OCI-LY7 (cell line): ENCODE measurements at regions not wholly inside any gene's neighbourhood (a gene's known extent, or its start where the extent isn't known, plus 50 kb on each side); places are given as distances from the start of the nearest gene placed in this dataset.

ENCODE experiments used
- BruUV-seq: library from RNA; stranded (reverse); fragments of 400-500 nt; replicated peaks from 2 replicates; lab custom pipeline; 2021; lab: Mats Ljungman, UMichigan
- CTCF ChIA-PET: fragments of 300-600 bp; sonication (Branson Sonifier 250); formaldehyde crosslinking; loops from one replicate; lab custom pipeline; 2022; ENCODE audit warnings: antibody characterized with exemption; ENCODE audit not compliant: unreplicated experiment; lab: Charles Lee
- POLR2A ChIA-PET: fragments of 300-600 bp; sonication (Branson Sonifier 250); formaldehyde crosslinking; loops from one replicate; lab custom pipeline; 2022; ENCODE audit warnings: antibody characterized with exemption; lab: Charles Lee
- DNase-seq: peaks from one replicate; pipeline ENCODE4 v3.0.0-alpha.2; 2015; ENCODE audit warnings: low spot score
- H2AFZ ChIP-seq: fragments of 200-600 bp; sonication (generic), shearing (Covaris generic); 2 replicates; pipeline ENCODE4 v1.6.1; 2014; ENCODE audit warnings: mild to moderate bottlenecking, antibody characterized with exemption, low read length, moderate library complexity
- H3K27ac ChIP-seq: fragments of 200-600 bp; sonication (generic); 2 replicates; pipeline ENCODE4 v1.5.1; 2014; ENCODE audit warnings: mixed run types, low read depth, mild to moderate bottlenecking, moderate library complexity, low read length, inconsistent platforms; ENCODE audit not compliant: poor library complexity, severe bottlenecking
- H3K36me3 ChIP-seq: fragments of 200-600 bp; sonication (generic); 2 replicates; pipeline ENCODE4 v1.6.1; 2014; ENCODE audit warnings: mild to moderate bottlenecking, antibody characterized with exemption, low read length, moderate library complexity, mixed read lengths; ENCODE audit not compliant: insufficient read depth
- H3K4me1 ChIP-seq: fragments of 200-600 bp; sonication (generic); 2 replicates; pipeline ENCODE4 v1.5.1; 2014; ENCODE audit warnings: mild to moderate bottlenecking, low read length; ENCODE audit not compliant: insufficient read depth, poor library complexity, severe bottlenecking
- H3K4me2 ChIP-seq: fragments of 200-600 bp; sonication (generic); 2 replicates; pipeline ENCODE4 v1.6.1; 2014; ENCODE audit warnings: mild to moderate bottlenecking, low read length
- H3K4me3 ChIP-seq: fragments of 200-600 bp; sonication (generic); 2 replicates; pipeline ENCODE4 v1.5.1; 2014; ENCODE audit warnings: mild to moderate bottlenecking, low read depth, low read length; ENCODE audit not compliant: poor library complexity, severe bottlenecking
- H3K79me2 ChIP-seq: fragments of 200-600 bp; sonication (generic); 2 replicates; pipeline ENCODE4 v1.6.1; 2016; ENCODE audit warnings: low read depth, mild to moderate bottlenecking, low read length, moderate library complexity, mixed read lengths; ENCODE audit not compliant: insufficient read depth
- H3K9me2 ChIP-seq: fragments of 200-600 bp; sonication (generic); 2 replicates; pipeline ENCODE4 v1.6.1; 2016; ENCODE audit warnings: mild to moderate bottlenecking, low read length, mixed read lengths; ENCODE audit not compliant: insufficient read depth
- H3K9me3 ChIP-seq: fragments of 200-600 bp; sonication (generic); 2 replicates; pipeline ENCODE4 v1.6.1; 2014; ENCODE audit warnings: mild to moderate bottlenecking, mixed run types, low read length, mixed read lengths
- H4K20me1 ChIP-seq: fragments of 200-600 bp; sonication (generic); 2 replicates; pipeline ENCODE4 v1.6.1; 2014; ENCODE audit warnings: mild to moderate bottlenecking, antibody characterized with exemption, low read length, moderate library complexity, mixed read lengths; ENCODE audit not compliant: insufficient read depth
- EZH2phosphoT487 ChIP-seq: fragments of 200-600 bp; sonication (generic); IDR thresholded peaks from 2 replicates; pipeline ENCODE4 v1.6.1; 2018; ENCODE audit warnings: low read depth, borderline replicate concordance, mild to moderate bottlenecking, mixed run types, antibody characterized with exemption, low read length, moderate library complexity, mixed read lengths
- intact Hi-C: fragments of 100-400 bp; cut with micrococcal nuclease; formaldehyde crosslinking; loops from one replicate; pipeline ENCODE4 v1.10.0; 2022; ENCODE audit not compliant: unreplicated experiment
- TF ChIP-seq, protein P1 (sequence below): fragments of 200-600 bp; sonication (generic); conservative IDR thresholded peaks from 2 replicates; pipeline ENCODE4 v1.5.1; 2014; ENCODE audit warnings: mild to moderate bottlenecking, antibody characterized with exemption, low read length, moderate library complexity, mixed read lengths

- Histone ChIP-seq H3K27ac (no peak overlapping the region), H3K4me2 (no peak overlapping the region), H3K4me3 (no peak overlapping the region), H4K20me1 (no peaks in the 10 kb centered on the region), H3K4me1 (no peaks in the 10 kb centered on the region), H2AFZ (no peak overlapping the region), H3K9me2 (no peaks in the 10 kb centered on the region), H3K79me2 (no peaks in the 10 kb centered on the region), H3K9me3 (no peaks in the 10 kb centered on the region), H3K36me3 (no peaks in the 10 kb centered on the region)
- DNase-seq, result no peak
- BruUV-seq, result no TSS peak
- TF ChIP-seq EZH2phosphoT487, result no peak
- TF ChIP-seq, protein P1, sequence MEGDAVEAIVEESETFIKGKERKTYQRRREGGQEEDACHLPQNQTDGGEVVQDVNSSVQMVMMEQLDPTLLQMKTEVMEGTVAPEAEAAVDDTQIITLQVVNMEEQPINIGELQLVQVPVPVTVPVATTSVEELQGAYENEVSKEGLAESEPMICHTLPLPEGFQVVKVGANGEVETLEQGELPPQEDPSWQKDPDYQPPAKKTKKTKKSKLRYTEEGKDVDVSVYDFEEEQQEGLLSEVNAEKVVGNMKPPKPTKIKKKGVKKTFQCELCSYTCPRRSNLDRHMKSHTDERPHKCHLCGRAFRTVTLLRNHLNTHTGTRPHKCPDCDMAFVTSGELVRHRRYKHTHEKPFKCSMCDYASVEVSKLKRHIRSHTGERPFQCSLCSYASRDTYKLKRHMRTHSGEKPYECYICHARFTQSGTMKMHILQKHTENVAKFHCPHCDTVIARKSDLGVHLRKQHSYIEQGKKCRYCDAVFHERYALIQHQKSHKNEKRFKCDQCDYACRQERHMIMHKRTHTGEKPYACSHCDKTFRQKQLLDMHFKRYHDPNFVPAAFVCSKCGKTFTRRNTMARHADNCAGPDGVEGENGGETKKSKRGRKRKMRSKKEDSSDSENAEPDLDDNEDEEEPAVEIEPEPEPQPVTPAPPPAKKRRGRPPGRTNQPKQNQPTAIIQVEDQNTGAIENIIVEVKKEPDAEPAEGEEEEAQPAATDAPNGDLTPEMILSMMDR, result no peak
- intact Hi-C loops, result no loop called here
- CTCF ChIA-PET, result no interaction called here
- POLR2A ChIA-PET, result interaction anchor here (0.5 kb wide), 1 partner anchor 11 kb away, joined by 4 read pairs; no protein-coding TSS in a partner anchor
Measured at GRCh38 chr4:27911047-27911446, 1050.4 kb downstream of the STIM2 start.

DNA sequence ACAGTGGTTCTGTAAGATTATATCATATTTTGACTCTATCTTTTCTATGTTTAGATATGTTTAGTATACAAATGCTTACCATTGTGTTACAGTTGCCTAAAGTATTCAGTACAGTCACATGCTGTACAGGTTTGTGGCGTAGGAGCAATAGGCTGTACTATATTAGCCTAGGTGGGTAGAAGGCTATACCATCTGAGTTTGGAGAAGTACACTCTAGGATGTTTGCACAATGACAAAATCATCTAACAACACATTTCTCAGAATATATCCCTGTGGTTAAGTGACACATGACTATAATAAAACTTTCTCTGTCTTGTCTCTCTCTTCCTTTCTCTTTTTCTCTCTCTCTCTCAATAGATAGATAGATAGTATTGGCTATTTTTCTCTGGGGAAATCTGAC lies 1053.1 kb downstream of the STIM2 start:
- CTCF ChIA-PET, result no interaction called here
- POLR2A ChIA-PET, result no interaction called here
- Histone ChIP-seq H3K4me3 (no peak overlapping the region), H2AFZ (no peak overlapping the region), H3K4me1 (no peaks in the 10 kb centered on the region), H3K9me2 (no peaks in the 10 kb centered on the region), H3K36me3 (no peaks in the 10 kb centered on the region), H3K27ac (no peak overlapping the region), H3K9me3 (no peaks in the 10 kb centered on the region), H3K4me2 (no peak overlapping the region), H4K20me1 (no peaks in the 10 kb centered on the region), H3K79me2 (no peaks in the 10 kb centered on the region)
- TF ChIP-seq, protein P1, result no peak
- TF ChIP-seq EZH2phosphoT487, result no peak
- intact Hi-C loops, result no loop called here
- no TSS peak for BruUV-seq
- DNase-seq, result no peak

DNA sequence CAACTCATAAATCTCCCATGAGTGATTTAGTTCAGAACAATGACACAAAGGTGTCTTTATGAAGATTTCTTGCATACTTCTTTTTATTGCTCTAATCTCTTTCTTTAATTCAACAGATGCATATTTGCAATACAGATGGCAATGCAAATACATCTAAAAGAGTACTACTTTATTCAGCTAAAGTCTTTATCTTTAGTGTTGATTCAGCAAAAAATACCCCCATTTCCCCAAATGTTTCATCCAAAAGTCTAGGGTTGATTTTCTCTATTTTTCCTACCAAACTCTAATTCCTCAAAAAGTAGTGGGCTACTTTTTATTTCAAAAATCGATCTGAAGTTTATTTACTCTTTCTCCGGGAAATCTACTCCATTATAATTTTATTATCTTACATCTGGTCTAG lies 1055.2 kb downstream of the STIM2 start:
- intact Hi-C loops, result no loop called here
- no peak for DNase-seq
- Histone ChIP-seq H3K4me1 (no peaks in the 10 kb centered on the region), H3K36me3 (no peaks in the 10 kb centered on the region), H3K4me2 (no peak overlapping the region), H3K9me2 (no peaks in the 10 kb centered on the region), H3K4me3 (no peak overlapping the region), H2AFZ (no peak overlapping the region), H4K20me1 (no peaks in the 10 kb centered on the region), H3K9me3 (no peaks in the 10 kb centered on the region), H3K27ac (no peak overlapping the region), H3K79me2 (no peaks in the 10 kb centered on the region)
- ChIA-PET CTCF (no interaction called here), POLR2A (no interaction called here)
- TF ChIP-seq EZH2phosphoT487, result no peak
- TF ChIP-seq, protein P1, result no peak
- BruUV-seq, result no TSS peak
